ENCODE measurements at regions not wholly inside any gene's neighbourhood (a gene's known extent, or its start where the extent isn't known, plus 50 kb on each side); places are given as distances from the start of the nearest gene placed in this dataset.

- H3K14ac ChIP-seq (replicated peaks; ENCODE audit: low read depth, low read length): no peak overlapping the region
- no peak overlapping the region for H3K4me3 ChIP-seq (ENCODE audit: insufficient read depth, low read depth, low read length)
- ATAC-seq (ENCODE audit: low read depth): no peak
- no peak for TF ChIP-seq MXI1 (IDR thresholded peaks at IDR 0.05; ENCODE audit: borderline replicate concordance, low read depth, low read length)
- no peak for TF ChIP-seq MAZ (IDR thresholded peaks at IDR 0.05; ENCODE audit: borderline replicate concordance, low read depth, low read length)
- no peak for TF ChIP-seq RFX5 (IDR thresholded peaks at IDR 0.05; ENCODE audit: low read depth, low read length)
- TF ChIP-seq RCOR1 (IDR thresholded peaks at IDR 0.05; ENCODE audit: insufficient replicate concordance, low read length): no peak
- H2BK15ac ChIP-seq (ENCODE audit: low read depth, low read length): no peak overlapping the region
- H3K27ac ChIP-seq (ENCODE audit: insufficient read depth, low read length): no peak overlapping the region
- no TSS peak for BruUV-seq (replicated peaks)
- no peak overlapping the region for H2AK9ac ChIP-seq (replicated peaks; ENCODE audit: low read depth, low read length, poor library complexity)
- WGBS, 2 experiments (ENCODE audit: extremely low coverage in 2 of 2, insufficient read length in 1 of 2): no CpG with 5 or more reads among the region's 2 CpGs
- no peaks in the 10 kb centered on the region for H4K20me1 ChIP-seq (ENCODE audit: insufficient read depth, low read length)
- H3K18ac ChIP-seq (ENCODE audit: low read depth, low read length): no peak overlapping the region
- no peak overlapping the region for H4K91ac ChIP-seq (ENCODE audit: insufficient read depth, low read depth, low read length)
- H3K9me3 ChIP-seq (ENCODE audit: control insufficient read depth, insufficient read depth, low read length): no peaks in the 10 kb centered on the region
- no peak overlapping the region for H2AK5ac ChIP-seq (ENCODE audit: low read depth, low read length)
- CTCF ChIA-PET: no interaction called here
- in situ Hi-C loops (cut with MboI; ENCODE audit: low sequenced_read_pairs) (no loop called here), dilution Hi-C loops (cut with HindIII; ENCODE audit: low sequenced_read_pairs, unreplicated experiment) (no loop called here), intact Hi-C loops (cut with micrococcal nuclease) (no loop called here)
- no peaks in the 10 kb centered on the region for H3K79me1 ChIP-seq (ENCODE audit: low read depth in 1 of 2, low read length in 2 of 2)
- H3K56ac ChIP-seq (ENCODE audit: extremely low read depth, insufficient read depth, low read length): no peak overlapping the region
- no peak overlapping the region for H2BK5ac ChIP-seq (ENCODE audit: low read depth, low read length, poor library complexity, severe bottlenecking)
- POLR2A ChIA-PET (ENCODE audit: unreplicated experiment): no interaction called here
- no peaks in the 10 kb centered on the region for H3K27me3 ChIP-seq (ENCODE audit: control insufficient read depth, insufficient read depth, low read length)
- H3K9ac ChIP-seq (ENCODE audit: low read depth, low read length): no peak overlapping the region
- no peak overlapping the region for H2BK20ac ChIP-seq (ENCODE audit: low read depth, low read length)
- H3K4me1 ChIP-seq (ENCODE audit: control insufficient read depth, insufficient read depth, low read length): no peaks in the 10 kb centered on the region
- H3K4ac ChIP-seq (ENCODE audit: low read depth, low read length): no peak overlapping the region
- no peaks in the 10 kb centered on the region for H3K36me3 ChIP-seq (ENCODE audit: control insufficient read depth, insufficient read depth, low read length)
- H2BK120ac ChIP-seq (ENCODE audit: low read depth, low read length): no peak overlapping the region
- H4K8ac ChIP-seq (ENCODE audit: low read depth in 2 of 2, low read length in 2 of 2): no peak overlapping the region
- no peaks in the 10 kb centered on the region for H3K9me1 ChIP-seq (ENCODE audit: insufficient read depth, low read length)
- no peak for DNase-seq
- no peak overlapping the region for H3K23ac ChIP-seq (ENCODE audit: low read depth, low read length)
- H2AFZ ChIP-seq (replicated peaks; ENCODE audit: low read length, poor library complexity): no peak overlapping the region
- no peak overlapping the region for H3K4me2 ChIP-seq (ENCODE audit: low read depth, low read length)
- H4K5ac ChIP-seq (ENCODE audit: low read depth, low read length): no peak overlapping the region
Measured at GRCh38 chr13:61905054-61905453, 489.4 kb upstream of the PCDH20 start.
